ENCODE measurements at regions not wholly inside any gene's neighbourhood (a gene's known extent, or its start where the extent isn't known, plus 50 kb on each side); places are given as distances from the start of the nearest gene placed in this dataset.

GRCh38 chr13:31421756-31422155 is 222.0 kb downstream of the B3GLCT start:
- DNase-seq (ENCODE audit: extremely low spot score): peak; percentile 90
- intact Hi-C loops (cut with DNase I): loop anchor here (5.0 to 10.0 kb wide), 2 partner anchors 184 to 227 kb away; partner anchors contain the start of gene B3GLCT
- no peak overlapping the region for H3K4me3 ChIP-seq
- 79% methylated on average over 1 of the region's 1 CpG for WGBS
- no peak overlapping the region for H3K27ac ChIP-seq (replicated peaks in 1 of 4)
- TF ChIP-seq POLR2A (IDR thresholded peaks at IDR 0.05; ENCODE audit: low read depth) (no peak), EP300 (IDR thresholded peaks at IDR 0.05) (no peak), POLR2AphosphoS5 (IDR thresholded peaks at IDR 0.05) (no peak), CTCF (IDR thresholded peaks at IDR 0.05) (no peak)
- H3K36me3 ChIP-seq: no peaks in the 10 kb centered on the region
- H3K27me3 ChIP-seq: no peaks in the 10 kb centered on the region
- H3K9me3 ChIP-seq: no peaks in the 10 kb centered on the region
- peaks cover 4 to 10% (median 9%) of the 10 kb centered on the region in 4 donors for H3K4me1 ChIP-seq

GRCh38 chr13:31424130-31424729 is 224.5 kb downstream of the B3GLCT start:
- 4% methylated on average over 6 of the region's 6 CpGs for WGBS
- no peak overlapping the region for H3K27ac ChIP-seq (replicated peaks in 1 of 4)

GRCh38 chr13:31426395-31426794 is 226.6 kb downstream of the B3GLCT start:
- intact Hi-C loops (cut with DNase I): loop anchor here (10.0 kb wide), 1 partner anchor 232 kb away; the partner anchor contains the start of gene B3GLCT
- TF ChIP-seq POLR2A (IDR thresholded peaks at IDR 0.05; ENCODE audit: low read depth) (no peak), EP300 (IDR thresholded peaks at IDR 0.05) (no peak), POLR2AphosphoS5 (IDR thresholded peaks at IDR 0.05) (no peak), CTCF (IDR thresholded peaks at IDR 0.05) (no peak)
- no peaks in the 10 kb centered on the region for H3K9me3 ChIP-seq
- H3K27me3 ChIP-seq: no peaks in the 10 kb centered on the region
- H3K4me3 ChIP-seq: no peak overlapping the region
- H3K27ac ChIP-seq (replicated peaks in 1 of 4): no peak overlapping the region
- no peaks in the 10 kb centered on the region for H3K36me3 ChIP-seq
- H3K4me1 ChIP-seq: peaks cover 4 to 10% (median 9%) of the 10 kb centered on the region in 4 donors
- DNase-seq (ENCODE audit: extremely low spot score): no peak

More at GRCh38 chr13:31424130-31424729, 224.5 kb downstream of the B3GLCT start:
- Histone ChIP-seq H3K4me3 (no peak overlapping the region), H3K36me3 (no peaks in the 10 kb centered on the region), H3K4me1 (peaks cover 4 to 10% (median 9%) of the 10 kb centered on the region in 4 donors), H3K27me3 (no peaks in the 10 kb centered on the region), H3K9me3 (no peaks in the 10 kb centered on the region)
- DNase-seq (ENCODE audit: extremely low spot score): no peak
- TF ChIP-seq POLR2A (IDR thresholded peaks at IDR 0.05; ENCODE audit: low read depth): no peak
- TF ChIP-seq EP300 (IDR thresholded peaks at IDR 0.05): no peak
- TF ChIP-seq CTCF (IDR thresholded peaks at IDR 0.05): peak; percentile 70 to 85 (median 74)
- peak in 1 of 2 donors; percentile 20 for TF ChIP-seq POLR2AphosphoS5 (IDR thresholded peaks at IDR 0.05)
- intact Hi-C loops (cut with DNase I): loop anchor here (5.0 to 10.0 kb wide), 2 partner anchors 187 to 229 kb away; partner anchors contain the start of gene B3GLCT

- DNase-seq (ENCODE audit: extremely low spot score): peak; percentile 75
- intact Hi-C loops (cut with DNase I): loop anchor here (10.0 kb wide), 1 partner anchor 233 kb away; the partner anchor contains the start of gene B3GLCT
- Histone ChIP-seq H3K36me3 (no peaks in the 10 kb centered on the region), H3K27me3 (no peaks in the 10 kb centered on the region), H3K4me3 (no peak overlapping the region), H3K9me3 (no peaks in the 10 kb centered on the region), H3K4me1 (peaks cover 4 to 10% (median 9%) of the 10 kb centered on the region in 4 donors), H3K27ac (replicated peaks in 1 of 4) (no peak overlapping the region)
- 58% methylated on average over 4 of the region's 4 CpGs for WGBS
- TF ChIP-seq POLR2AphosphoS5 (IDR thresholded peaks at IDR 0.05): no peak
- TF ChIP-seq CTCF (IDR thresholded peaks at IDR 0.05): no peak
- TF ChIP-seq EP300 (IDR thresholded peaks at IDR 0.05): no peak
- TF ChIP-seq POLR2A (IDR thresholded peaks at IDR 0.05; ENCODE audit: low read depth): no peak
Observed at GRCh38 chr13:31427151-31428100, 227.7 kb downstream of the B3GLCT start.

All from esophagus muscularis mucosa (tissue), 4 donors.